Head of caudate nucleus (tissue), 42 donors: ENCODE measurements at regions not wholly inside any gene's neighbourhood (a gene's known extent, or its start where the extent isn't known, plus 50 kb on each side); places are given as distances from the start of the nearest gene placed in this dataset.

Experiments
- DNase-seq, 42 donors: peaks; one replicate each; pipeline versions ENCODE4 v3.0.0 to v3.0.0-alpha.2; 2020 to 2021; ENCODE audit warnings: mixed read lengths in 7 of 42
- intact Hi-C: fragments of 100-400 bp; cut with DNase I; formaldehyde crosslinking; loops from one replicate; pipeline ENCODE4 v1.15.0; 2022

- DNase-seq: peak; percentile 13 to 91 (median 63)
- intact Hi-C loops: no loop called here
These were observed 1084.9 kb downstream of the TBC1D22A start for GRCh38 chr22:47847131-47847890.

GRCh38 chr22:47846206-47846605 lies 1083.8 kb downstream of the TBC1D22A start:
- no peak for DNase-seq
- intact Hi-C loops: no loop called here

- peak in 1 of 42 donors; percentile 32 for DNase-seq
- intact Hi-C loops: no loop called here
These were observed 1079.7 kb downstream of the TBC1D22A start for GRCh38 chr22:47842119-47842518.

GRCh38 chr22:47841156-47841555 lies 1078.7 kb downstream of the TBC1D22A start:
- no peak for DNase-seq
- intact Hi-C loops: no loop called here

- DNase-seq: peak in 1 of 42 donors; percentile 31
- intact Hi-C loops: no loop called here
These were observed 1077.3 kb downstream of the TBC1D22A start for GRCh38 chr22:47839595-47840227.

GRCh38 chr22:47837703-47838102 lies 1075.3 kb downstream of the TBC1D22A start:
- DNase-seq: peak in 1 of 42 donors; percentile 33
- intact Hi-C loops: no loop called here

GRCh38 chr22:47836957-47837356 lies 1074.5 kb downstream of the TBC1D22A start:
- intact Hi-C loops: no loop called here

GRCh38 chr22:47835726-47836125 lies 1073.3 kb downstream of the TBC1D22A start:
- intact Hi-C loops: no loop called here

More at GRCh38 chr22:47836957-47837356, 1074.5 kb downstream of the TBC1D22A start:
- no peak for DNase-seq

GRCh38 chr22:47826016-47826415 lies 1063.6 kb downstream of the TBC1D22A start:
- intact Hi-C loops: no loop called here
- DNase-seq: no peak

More at GRCh38 chr22:47835726-47836125, 1073.3 kb downstream of the TBC1D22A start:
- DNase-seq: no peak

- intact Hi-C loops: no loop called here
- no peak for DNase-seq
These were observed 1060.0 kb downstream of the TBC1D22A start for GRCh38 chr22:47822422-47822821.

GRCh38 chr22:47818496-47818895 lies 1056.0 kb downstream of the TBC1D22A start:
- intact Hi-C loops: no loop called here
- no peak for DNase-seq

GRCh38 chr22:47817380-47817779 lies 1054.9 kb downstream of the TBC1D22A start:
- DNase-seq: no peak
- intact Hi-C loops: no loop called here

GRCh38 chr22:47816863-47817210 lies 1054.4 kb downstream of the TBC1D22A start:
- intact Hi-C loops: no loop called here
- DNase-seq: no peak

GRCh38 chr22:47816121-47816862 lies 1053.8 kb downstream of the TBC1D22A start:
- intact Hi-C loops: no loop called here
- no peak for DNase-seq

- intact Hi-C loops: no loop called here
- no peak for DNase-seq
These were observed 1052.0 kb downstream of the TBC1D22A start for GRCh38 chr22:47814474-47814873.

GRCh38 chr22:47813661-47814060 lies 1051.2 kb downstream of the TBC1D22A start:
- peak in 2 of 42 donors; percentile 31 to 33 for DNase-seq
- intact Hi-C loops: no loop called here

GRCh38 chr22:47811971-47812370 lies 1049.5 kb downstream of the TBC1D22A start:
- intact Hi-C loops: no loop called here
- DNase-seq: no peak

GRCh38 chr22:47810505-47811500 lies 1048.4 kb downstream of the TBC1D22A start:
- DNase-seq: peak in 1 of 42 donors; percentile 19
- intact Hi-C loops: no loop called here
